ENCODE measurements at regions not wholly inside any gene's neighbourhood (a gene's known extent, or its start where the extent isn't known, plus 50 kb on each side); places are given as distances from the start of the nearest gene placed in this dataset.

GRCh38 chr3:182713111-182713510, 80.2 kb upstream of the ATP11B start:
- H3K36me3 Mint-ChIP-seq (ENCODE audit: unreplicated experiment) = no peaks in the 10 kb centered on the region
- peaks cover 18% of the 10 kb centered on the region for H3K27me3 Mint-ChIP-seq (ENCODE audit: unreplicated experiment)
- H3K27ac Mint-ChIP-seq (ENCODE audit: unreplicated experiment) = no peak overlapping the region
- H3K4me1 Mint-ChIP-seq (ENCODE audit: unreplicated experiment) = peaks cover 2% of the 10 kb centered on the region
- H3K9me3 Mint-ChIP-seq (ENCODE audit: unreplicated experiment) = no peaks in the 10 kb centered on the region
- DNase-seq (ENCODE audit: extremely low spot score, unreplicated experiment) = no peak
- no peak for TF ChIP-seq CTCF (IDR thresholded peaks at IDR 0.05)
- H3K4me3 Mint-ChIP-seq (ENCODE audit: unreplicated experiment) = no peak overlapping the region

GRCh38 chr3:182713743-182714517, 79.4 kb upstream of the ATP11B start:
- Mint-ChIP-seq H3K27ac (ENCODE audit: unreplicated experiment) (no peak overlapping the region), H3K4me3 (ENCODE audit: unreplicated experiment) (no peak overlapping the region), H3K27me3 (ENCODE audit: unreplicated experiment) (peaks cover 14% of the 10 kb centered on the region), H3K9me3 (ENCODE audit: unreplicated experiment) (no peaks in the 10 kb centered on the region), H3K4me1 (ENCODE audit: unreplicated experiment) (peaks cover 2% of the 10 kb centered on the region), H3K36me3 (ENCODE audit: unreplicated experiment) (no peaks in the 10 kb centered on the region)
- peak; percentile 74 for TF ChIP-seq CTCF (IDR thresholded peaks at IDR 0.05)
- no peak for DNase-seq (ENCODE audit: extremely low spot score, unreplicated experiment)

GRCh38 chr3:182715006-182715405, 78.3 kb upstream of the ATP11B start:
- Mint-ChIP-seq H3K4me3 (ENCODE audit: unreplicated experiment) (no peak overlapping the region), H3K27ac (ENCODE audit: unreplicated experiment) (no peak overlapping the region), H3K36me3 (ENCODE audit: unreplicated experiment) (no peaks in the 10 kb centered on the region), H3K27me3 (ENCODE audit: unreplicated experiment) (peaks cover 14% of the 10 kb centered on the region), H3K4me1 (ENCODE audit: unreplicated experiment) (peaks cover 2% of the 10 kb centered on the region), H3K9me3 (ENCODE audit: unreplicated experiment) (no peaks in the 10 kb centered on the region)
- TF ChIP-seq CTCF (IDR thresholded peaks at IDR 0.05) = no peak
- no peak for DNase-seq (ENCODE audit: extremely low spot score, unreplicated experiment)

GRCh38 chr3:182716114-182716688, 77.1 kb upstream of the ATP11B start:
- no peak overlapping the region for H3K4me3 Mint-ChIP-seq (ENCODE audit: unreplicated experiment)
- no peaks in the 10 kb centered on the region for H3K9me3 Mint-ChIP-seq (ENCODE audit: unreplicated experiment)
- no peaks in the 10 kb centered on the region for H3K36me3 Mint-ChIP-seq (ENCODE audit: unreplicated experiment)
- H3K27ac Mint-ChIP-seq (ENCODE audit: unreplicated experiment) = peak overlapping the region; percentile 52
- H3K4me1 Mint-ChIP-seq (ENCODE audit: unreplicated experiment) = peaks cover 2% of the 10 kb centered on the region
- DNase-seq (ENCODE audit: extremely low spot score, unreplicated experiment) = no peak
- H3K27me3 Mint-ChIP-seq (ENCODE audit: unreplicated experiment) = peaks cover 11% of the 10 kb centered on the region
- TF ChIP-seq CTCF (IDR thresholded peaks at IDR 0.05) = no peak

- no peak overlapping the region for H3K27ac Mint-ChIP-seq (ENCODE audit: unreplicated experiment)
- H3K4me3 Mint-ChIP-seq (ENCODE audit: unreplicated experiment) = no peak overlapping the region
- peaks cover 8% of the 10 kb centered on the region for H3K27me3 Mint-ChIP-seq (ENCODE audit: unreplicated experiment)
- H3K36me3 Mint-ChIP-seq (ENCODE audit: unreplicated experiment) = no peaks in the 10 kb centered on the region
- no peak for TF ChIP-seq CTCF (IDR thresholded peaks at IDR 0.05)
- H3K4me1 Mint-ChIP-seq (ENCODE audit: unreplicated experiment) = peaks cover 2% of the 10 kb centered on the region
- H3K9me3 Mint-ChIP-seq (ENCODE audit: unreplicated experiment) = no peaks in the 10 kb centered on the region
- DNase-seq (ENCODE audit: extremely low spot score, unreplicated experiment) = no peak
Measured at GRCh38 chr3:182717216-182717615, 76.1 kb upstream of the ATP11B start.

All from osteocyte (in vitro differentiated cells).